ENCODE measurements at regions not wholly inside any gene's neighbourhood (a gene's known extent, or its start where the extent isn't known, plus 50 kb on each side); places are given as distances from the start of the nearest gene placed in this dataset.

DNA sequence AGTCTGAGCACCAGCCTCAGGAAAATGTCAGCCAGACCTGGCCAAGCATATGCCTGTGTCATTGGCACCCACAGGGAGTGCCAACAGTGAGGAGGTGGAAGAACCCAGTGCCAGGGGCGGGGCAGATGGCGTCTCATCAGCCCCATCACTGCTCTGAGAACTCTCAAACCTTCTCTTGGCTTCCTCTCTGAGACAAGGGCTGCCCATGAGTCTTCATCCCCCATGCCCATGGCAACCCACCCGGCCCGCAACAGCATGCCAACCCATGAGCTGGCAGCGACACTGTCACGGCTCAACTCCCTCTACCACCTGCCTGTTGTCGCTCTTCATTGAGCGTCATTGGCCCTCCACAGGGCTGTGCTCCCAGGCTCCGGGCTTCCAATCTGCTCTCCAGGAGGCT lies 340.5 kb downstream of the BUD13 start:
- TF ChIP-seq RAD21 (IDR thresholded peaks at IDR 0.05; ENCODE audit: low read depth) = no peak
- TF ChIP-seq ZBTB7A (IDR thresholded peaks at IDR 0.05; ENCODE audit: low read depth) = no peak
- TF ChIP-seq, protein P1, sequence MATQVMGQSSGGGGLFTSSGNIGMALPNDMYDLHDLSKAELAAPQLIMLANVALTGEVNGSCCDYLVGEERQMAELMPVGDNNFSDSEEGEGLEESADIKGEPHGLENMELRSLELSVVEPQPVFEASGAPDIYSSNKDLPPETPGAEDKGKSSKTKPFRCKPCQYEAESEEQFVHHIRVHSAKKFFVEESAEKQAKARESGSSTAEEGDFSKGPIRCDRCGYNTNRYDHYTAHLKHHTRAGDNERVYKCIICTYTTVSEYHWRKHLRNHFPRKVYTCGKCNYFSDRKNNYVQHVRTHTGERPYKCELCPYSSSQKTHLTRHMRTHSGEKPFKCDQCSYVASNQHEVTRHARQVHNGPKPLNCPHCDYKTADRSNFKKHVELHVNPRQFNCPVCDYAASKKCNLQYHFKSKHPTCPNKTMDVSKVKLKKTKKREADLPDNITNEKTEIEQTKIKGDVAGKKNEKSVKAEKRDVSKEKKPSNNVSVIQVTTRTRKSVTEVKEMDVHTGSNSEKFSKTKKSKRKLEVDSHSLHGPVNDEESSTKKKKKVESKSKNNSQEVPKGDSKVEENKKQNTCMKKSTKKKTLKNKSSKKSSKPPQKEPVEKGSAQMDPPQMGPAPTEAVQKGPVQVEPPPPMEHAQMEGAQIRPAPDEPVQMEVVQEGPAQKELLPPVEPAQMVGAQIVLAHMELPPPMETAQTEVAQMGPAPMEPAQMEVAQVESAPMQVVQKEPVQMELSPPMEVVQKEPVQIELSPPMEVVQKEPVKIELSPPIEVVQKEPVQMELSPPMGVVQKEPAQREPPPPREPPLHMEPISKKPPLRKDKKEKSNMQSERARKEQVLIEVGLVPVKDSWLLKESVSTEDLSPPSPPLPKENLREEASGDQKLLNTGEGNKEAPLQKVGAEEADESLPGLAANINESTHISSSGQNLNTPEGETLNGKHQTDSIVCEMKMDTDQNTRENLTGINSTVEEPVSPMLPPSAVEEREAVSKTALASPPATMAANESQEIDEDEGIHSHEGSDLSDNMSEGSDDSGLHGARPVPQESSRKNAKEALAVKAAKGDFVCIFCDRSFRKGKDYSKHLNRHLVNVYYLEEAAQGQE (IDR thresholded peaks at IDR 0.05; ENCODE audit: low read depth) = no peak
- TF ChIP-seq CREB1 (IDR thresholded peaks at IDR 0.05; ENCODE audit: low read depth) = no peak
- TF ChIP-seq NFIC (IDR thresholded peaks at IDR 0.05) = no peak
- TF ChIP-seq TCF12 (IDR thresholded peaks at IDR 0.05; ENCODE audit: low read depth) = no peak
- no peak for TF ChIP-seq USF1 (IDR thresholded peaks at IDR 0.05)
- TF ChIP-seq TAF1 (IDR thresholded peaks at IDR 0.05; ENCODE audit: low read depth) = no peak
- no peak for TF ChIP-seq MAX (IDR thresholded peaks at IDR 0.05)
- no peak for TF ChIP-seq FOXM1 (IDR thresholded peaks at IDR 0.05; ENCODE audit: borderline replicate concordance, low read depth)
- TF ChIP-seq CEBPB (IDR thresholded peaks at IDR 0.05) = no peak
- no peak for TF ChIP-seq TEAD4 (IDR thresholded peaks at IDR 0.05)
- TF ChIP-seq EGR1 (IDR thresholded peaks at IDR 0.05) = no peak
- no peak for TF ChIP-seq YY1 (IDR thresholded peaks at IDR 0.05; ENCODE audit: low read depth)
- TF ChIP-seq EP300 (IDR thresholded peaks at IDR 0.05; ENCODE audit: borderline replicate concordance) = no peak

- no peak for TF ChIP-seq NFIC (IDR thresholded peaks at IDR 0.05)
- TF ChIP-seq MAX (IDR thresholded peaks at IDR 0.05) = no peak
- no peak for TF ChIP-seq CEBPB (IDR thresholded peaks at IDR 0.05)
- TF ChIP-seq, protein P1 (IDR thresholded peaks at IDR 0.05; ENCODE audit: low read depth) = no peak
- TF ChIP-seq TAF1 (IDR thresholded peaks at IDR 0.05; ENCODE audit: low read depth) = no peak
- no peak for TF ChIP-seq YY1 (IDR thresholded peaks at IDR 0.05; ENCODE audit: low read depth)
- no peak for TF ChIP-seq EP300 (IDR thresholded peaks at IDR 0.05; ENCODE audit: borderline replicate concordance)
Measured at GRCh38 chr11:116431842-116432241, 340.9 kb downstream of the BUD13 start.

DNA sequence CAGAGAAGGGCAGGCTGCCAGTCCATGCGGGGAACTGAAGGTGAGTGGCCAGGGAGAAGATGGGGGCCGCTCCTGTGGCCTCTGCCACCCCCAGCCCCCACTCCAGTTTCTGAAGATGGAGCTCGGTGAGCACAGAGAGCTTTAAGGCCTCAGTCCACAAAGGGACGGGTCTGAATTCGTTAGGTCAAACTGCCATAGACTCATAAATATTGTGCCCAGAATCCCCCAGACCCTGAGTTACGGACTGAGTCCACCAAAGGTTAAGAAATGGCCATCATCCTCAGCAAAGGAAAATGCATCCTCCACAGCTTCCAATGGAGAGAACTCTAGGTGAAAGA lies 344.2 kb downstream of the BUD13 start:
- TF ChIP-seq CREB1 (IDR thresholded peaks at IDR 0.05; ENCODE audit: low read depth) (no peak), EP300 (IDR thresholded peaks at IDR 0.05; ENCODE audit: borderline replicate concordance) (no peak), ZBTB7A (IDR thresholded peaks at IDR 0.05; ENCODE audit: low read depth) (no peak), MAX (IDR thresholded peaks at IDR 0.05) (no peak), FOXM1 (IDR thresholded peaks at IDR 0.05; ENCODE audit: borderline replicate concordance, low read depth) (no peak), CEBPB (IDR thresholded peaks at IDR 0.05) (no peak)

DNA sequence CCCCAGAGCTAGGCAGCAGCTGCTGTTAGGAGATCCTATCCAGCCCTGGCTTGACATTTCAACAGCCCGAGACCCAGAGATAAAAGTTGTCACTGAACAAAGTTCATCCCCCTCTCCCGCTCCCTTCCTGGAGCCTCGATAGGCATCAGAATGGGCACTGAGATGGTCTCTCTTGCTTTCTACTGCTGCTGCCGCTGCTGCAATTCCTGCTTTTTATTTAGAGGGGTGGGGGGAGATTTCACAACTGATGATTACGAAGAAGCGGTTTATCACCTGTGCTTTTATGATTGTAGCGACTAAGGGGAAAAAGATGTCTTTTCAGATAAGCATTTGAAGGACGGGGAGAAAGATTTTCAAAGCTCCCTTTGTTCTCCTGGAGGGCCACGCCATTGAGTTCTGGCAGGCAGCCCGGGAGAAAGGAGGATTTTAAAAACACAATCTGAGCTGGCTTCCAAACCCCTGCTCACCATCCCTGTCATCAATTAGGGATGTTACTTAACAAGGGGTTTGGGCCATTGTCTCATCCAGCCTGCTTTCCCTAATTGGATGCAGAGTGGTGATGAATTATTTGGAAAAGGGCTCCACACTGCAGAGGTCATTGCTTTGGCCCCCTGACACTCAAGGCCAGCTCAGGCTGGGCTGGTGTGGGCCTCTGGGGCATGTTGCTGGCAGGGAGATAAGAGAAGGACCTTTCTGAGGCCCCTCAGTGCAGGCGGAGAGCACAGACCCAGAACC lies 344.7 kb downstream of the BUD13 start:
- TF ChIP-seq TAF1 (IDR thresholded peaks at IDR 0.05; ENCODE audit: low read depth) (no peak), TEAD4 (IDR thresholded peaks at IDR 0.05) (no peak), USF1 (IDR thresholded peaks at IDR 0.05) (no peak), RAD21 (IDR thresholded peaks at IDR 0.05; ENCODE audit: low read depth) (no peak), MAX (IDR thresholded peaks at IDR 0.05) (no peak), ZBTB7A (IDR thresholded peaks at IDR 0.05; ENCODE audit: low read depth) (no peak), CREB1 (IDR thresholded peaks at IDR 0.05; ENCODE audit: low read depth) (no peak), EP300 (IDR thresholded peaks at IDR 0.05; ENCODE audit: borderline replicate concordance) (no peak), YY1 (IDR thresholded peaks at IDR 0.05; ENCODE audit: low read depth) (no peak), TCF12 (IDR thresholded peaks at IDR 0.05; ENCODE audit: low read depth) (no peak), EGR1 (IDR thresholded peaks at IDR 0.05) (no peak), FOXM1 (IDR thresholded peaks at IDR 0.05; ENCODE audit: borderline replicate concordance, low read depth) (no peak), CEBPB (IDR thresholded peaks at IDR 0.05) (no peak), NFIC (IDR thresholded peaks at IDR 0.05) (no peak)
- TF ChIP-seq, protein P1 (IDR thresholded peaks at IDR 0.05; ENCODE audit: low read depth) = no peak

Measured in Ishikawa (cell line).